ENCODE measurements at regions not wholly inside any gene's neighbourhood (a gene's known extent, or its start where the extent isn't known, plus 50 kb on each side); places are given as distances from the start of the nearest gene placed in this dataset.

DNA sequence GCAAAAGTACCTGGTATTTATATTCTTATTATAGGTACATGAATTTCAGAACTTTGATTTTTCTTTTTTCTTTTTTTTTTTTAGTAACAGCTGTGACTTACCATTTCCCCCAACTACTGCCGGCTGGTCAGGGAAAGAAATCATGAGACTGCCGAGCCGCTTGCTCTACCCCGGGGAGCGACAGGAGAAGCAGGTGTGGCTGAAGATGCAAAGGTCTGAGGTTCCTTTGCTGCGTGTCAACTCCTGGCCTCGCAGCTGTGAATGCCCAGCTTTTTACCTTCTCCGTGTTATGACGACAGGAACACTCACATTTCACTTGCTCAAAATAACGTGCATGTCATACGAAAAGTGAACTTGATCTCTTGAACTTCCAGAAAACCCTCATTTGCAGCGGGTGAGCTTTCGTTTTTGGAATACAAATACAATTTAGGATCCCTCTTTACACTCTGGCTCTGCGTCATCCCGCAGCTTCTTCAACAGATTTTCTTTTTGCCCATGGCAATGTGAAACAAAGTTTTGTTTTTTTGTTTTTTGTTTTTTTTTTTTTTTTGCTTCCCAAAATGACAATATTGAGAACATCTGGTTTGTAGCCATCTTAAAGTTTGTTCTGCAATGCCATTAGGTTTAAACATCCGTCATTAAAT, 117.9 kb downstream of the EFNB2 start:
- Histone ChIP-seq H3K4me1 (ENCODE audit: control insufficient read depth in 1 of 2, insufficient read depth in 2 of 2, low read length in 2 of 2) (no peaks in the 10 kb centered on the region), H3K9me3 (ENCODE audit: control insufficient read depth in 1 of 2, insufficient read depth in 1 of 2, low read depth in 1 of 2, low read length in 2 of 2) (no peaks in the 10 kb centered on the region), H3K79me2 (ENCODE audit: insufficient read depth, low read length) (no peaks in the 10 kb centered on the region), H3K27me3 (ENCODE audit: insufficient read depth, low read length) (no peaks in the 10 kb centered on the region), H3K27ac (ENCODE audit: low read depth, low read length) (no peak overlapping the region), H3K9ac (ENCODE audit: low read length) (no peak overlapping the region), H3K36me3 (ENCODE audit: control insufficient read depth in 1 of 2, insufficient read depth in 2 of 2, low read length in 2 of 2) (no peaks in the 10 kb centered on the region), H2AFZ (ENCODE audit: low read depth, low read length, poor library complexity, severe bottlenecking) (peak overlapping the region; percentile 66), H3K4me2 (ENCODE audit: low read length) (no peak overlapping the region), H3K9me2 (ENCODE audit: insufficient read depth) (no peaks in the 10 kb centered on the region), H4K20me1 (ENCODE audit: insufficient read depth) (no peaks in the 10 kb centered on the region), H3K4me3 (replicated peaks in 1 of 2; ENCODE audit: low read depth in 1 of 2, low read length in 2 of 2) (no peak overlapping the region)
- no peak for DNase-seq (ENCODE audit: low read depth, low spot score)
- POLR2A ChIA-PET = no interaction called here
- ATAC-seq = no peak
- no TSS peak for BruUV-seq (replicated peaks)
- TF ChIP-seq SP1 (IDR thresholded peaks at IDR 0.05; ENCODE audit: low read depth) (no peak), ZFX (IDR thresholded peaks at IDR 0.05) (no peak), SIN3A (IDR thresholded peaks at IDR 0.05; ENCODE audit: low read depth) (no peak), EZH2phosphoT487 (IDR thresholded peaks at IDR 0.05; ENCODE audit: borderline replicate concordance) (no peak), EGR1 (IDR thresholded peaks at IDR 0.05; ENCODE audit: low read depth) (no peak), EZH2 (IDR thresholded peaks at IDR 0.05) (no peak), TCF7L2 (IDR thresholded peaks at IDR 0.05; ENCODE audit: borderline replicate concordance, extremely low read depth, insufficient read depth, insufficient read length) (no peak), ELF1 (IDR thresholded peaks at IDR 0.05; ENCODE audit: borderline replicate concordance, low read depth) (no peak), RAD21 (IDR thresholded peaks at IDR 0.05; ENCODE audit: low read depth) (no peak), YY1 (IDR thresholded peaks at IDR 0.05; ENCODE audit: extremely low read depth, insufficient replicate concordance, low read depth, low read length) (no peak), JUND (IDR thresholded peaks at IDR 0.05) (no peak), FOSL1 (IDR thresholded peaks at IDR 0.05; ENCODE audit: low read depth) (no peak), CEBPB (IDR thresholded peaks at IDR 0.05; ENCODE audit: low read depth) (no peak), POLR2AphosphoS5 (IDR thresholded peaks at IDR 0.05; ENCODE audit: low read depth, low read length) (no peak)
- TF ChIP-seq, protein P1, sequence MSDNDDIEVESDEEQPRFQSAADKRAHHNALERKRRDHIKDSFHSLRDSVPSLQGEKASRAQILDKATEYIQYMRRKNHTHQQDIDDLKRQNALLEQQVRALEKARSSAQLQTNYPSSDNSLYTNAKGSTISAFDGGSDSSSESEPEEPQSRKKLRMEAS (IDR thresholded peaks at IDR 0.05) = no peak
- TF ChIP-seq, protein P2, sequence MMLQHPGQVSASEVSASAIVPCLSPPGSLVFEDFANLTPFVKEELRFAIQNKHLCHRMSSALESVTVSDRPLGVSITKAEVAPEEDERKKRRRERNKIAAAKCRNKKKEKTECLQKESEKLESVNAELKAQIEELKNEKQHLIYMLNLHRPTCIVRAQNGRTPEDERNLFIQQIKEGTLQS (IDR thresholded peaks at IDR 0.05) = no peak
- TF ChIP-seq, protein P3, sequence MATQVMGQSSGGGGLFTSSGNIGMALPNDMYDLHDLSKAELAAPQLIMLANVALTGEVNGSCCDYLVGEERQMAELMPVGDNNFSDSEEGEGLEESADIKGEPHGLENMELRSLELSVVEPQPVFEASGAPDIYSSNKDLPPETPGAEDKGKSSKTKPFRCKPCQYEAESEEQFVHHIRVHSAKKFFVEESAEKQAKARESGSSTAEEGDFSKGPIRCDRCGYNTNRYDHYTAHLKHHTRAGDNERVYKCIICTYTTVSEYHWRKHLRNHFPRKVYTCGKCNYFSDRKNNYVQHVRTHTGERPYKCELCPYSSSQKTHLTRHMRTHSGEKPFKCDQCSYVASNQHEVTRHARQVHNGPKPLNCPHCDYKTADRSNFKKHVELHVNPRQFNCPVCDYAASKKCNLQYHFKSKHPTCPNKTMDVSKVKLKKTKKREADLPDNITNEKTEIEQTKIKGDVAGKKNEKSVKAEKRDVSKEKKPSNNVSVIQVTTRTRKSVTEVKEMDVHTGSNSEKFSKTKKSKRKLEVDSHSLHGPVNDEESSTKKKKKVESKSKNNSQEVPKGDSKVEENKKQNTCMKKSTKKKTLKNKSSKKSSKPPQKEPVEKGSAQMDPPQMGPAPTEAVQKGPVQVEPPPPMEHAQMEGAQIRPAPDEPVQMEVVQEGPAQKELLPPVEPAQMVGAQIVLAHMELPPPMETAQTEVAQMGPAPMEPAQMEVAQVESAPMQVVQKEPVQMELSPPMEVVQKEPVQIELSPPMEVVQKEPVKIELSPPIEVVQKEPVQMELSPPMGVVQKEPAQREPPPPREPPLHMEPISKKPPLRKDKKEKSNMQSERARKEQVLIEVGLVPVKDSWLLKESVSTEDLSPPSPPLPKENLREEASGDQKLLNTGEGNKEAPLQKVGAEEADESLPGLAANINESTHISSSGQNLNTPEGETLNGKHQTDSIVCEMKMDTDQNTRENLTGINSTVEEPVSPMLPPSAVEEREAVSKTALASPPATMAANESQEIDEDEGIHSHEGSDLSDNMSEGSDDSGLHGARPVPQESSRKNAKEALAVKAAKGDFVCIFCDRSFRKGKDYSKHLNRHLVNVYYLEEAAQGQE (IDR thresholded peaks at IDR 0.05; ENCODE audit: low read depth) = no peak
- TF ChIP-seq, protein P4, sequence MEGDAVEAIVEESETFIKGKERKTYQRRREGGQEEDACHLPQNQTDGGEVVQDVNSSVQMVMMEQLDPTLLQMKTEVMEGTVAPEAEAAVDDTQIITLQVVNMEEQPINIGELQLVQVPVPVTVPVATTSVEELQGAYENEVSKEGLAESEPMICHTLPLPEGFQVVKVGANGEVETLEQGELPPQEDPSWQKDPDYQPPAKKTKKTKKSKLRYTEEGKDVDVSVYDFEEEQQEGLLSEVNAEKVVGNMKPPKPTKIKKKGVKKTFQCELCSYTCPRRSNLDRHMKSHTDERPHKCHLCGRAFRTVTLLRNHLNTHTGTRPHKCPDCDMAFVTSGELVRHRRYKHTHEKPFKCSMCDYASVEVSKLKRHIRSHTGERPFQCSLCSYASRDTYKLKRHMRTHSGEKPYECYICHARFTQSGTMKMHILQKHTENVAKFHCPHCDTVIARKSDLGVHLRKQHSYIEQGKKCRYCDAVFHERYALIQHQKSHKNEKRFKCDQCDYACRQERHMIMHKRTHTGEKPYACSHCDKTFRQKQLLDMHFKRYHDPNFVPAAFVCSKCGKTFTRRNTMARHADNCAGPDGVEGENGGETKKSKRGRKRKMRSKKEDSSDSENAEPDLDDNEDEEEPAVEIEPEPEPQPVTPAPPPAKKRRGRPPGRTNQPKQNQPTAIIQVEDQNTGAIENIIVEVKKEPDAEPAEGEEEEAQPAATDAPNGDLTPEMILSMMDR (IDR thresholded peaks at IDR 0.05 in 2 of 3, conservative IDR thresholded peaks at IDR 0.05 in 1 of 3; ENCODE audit: borderline replicate concordance in 1 of 3, insufficient read depth in 1 of 3, low read depth in 2 of 3, low read length in 2 of 3) = no peak
- CTCF ChIA-PET = interaction anchor here (0.7 kb wide), 1 partner anchor 135 kb away, joined by 3 read pairs; no protein-coding TSS in a partner anchor
- intact Hi-C loops (cut with micrococcal nuclease) = no loop called here
- RAD21 ChIA-PET (ENCODE audit: low non-redundant PET in 1 of 2, low total read pairs in 2 of 2, uncharacterized antibody in 2 of 2, unreplicated experiment in 2 of 2) = no interaction called here

Data from HCT116 (cell line).